GM18861 (cell line): ENCODE measurements at regions not wholly inside any gene's neighbourhood (a gene's known extent, or its start where the extent isn't known, plus 50 kb on each side); places are given as distances from the start of the nearest gene placed in this dataset.

Experiments
- ATAC-seq: cut with Tn5 transposase; IDR thresholded peaks from one replicate; pipeline ENCODE4 v1.9.1; 2021; ENCODE audit not compliant: unreplicated experiment

DNA sequence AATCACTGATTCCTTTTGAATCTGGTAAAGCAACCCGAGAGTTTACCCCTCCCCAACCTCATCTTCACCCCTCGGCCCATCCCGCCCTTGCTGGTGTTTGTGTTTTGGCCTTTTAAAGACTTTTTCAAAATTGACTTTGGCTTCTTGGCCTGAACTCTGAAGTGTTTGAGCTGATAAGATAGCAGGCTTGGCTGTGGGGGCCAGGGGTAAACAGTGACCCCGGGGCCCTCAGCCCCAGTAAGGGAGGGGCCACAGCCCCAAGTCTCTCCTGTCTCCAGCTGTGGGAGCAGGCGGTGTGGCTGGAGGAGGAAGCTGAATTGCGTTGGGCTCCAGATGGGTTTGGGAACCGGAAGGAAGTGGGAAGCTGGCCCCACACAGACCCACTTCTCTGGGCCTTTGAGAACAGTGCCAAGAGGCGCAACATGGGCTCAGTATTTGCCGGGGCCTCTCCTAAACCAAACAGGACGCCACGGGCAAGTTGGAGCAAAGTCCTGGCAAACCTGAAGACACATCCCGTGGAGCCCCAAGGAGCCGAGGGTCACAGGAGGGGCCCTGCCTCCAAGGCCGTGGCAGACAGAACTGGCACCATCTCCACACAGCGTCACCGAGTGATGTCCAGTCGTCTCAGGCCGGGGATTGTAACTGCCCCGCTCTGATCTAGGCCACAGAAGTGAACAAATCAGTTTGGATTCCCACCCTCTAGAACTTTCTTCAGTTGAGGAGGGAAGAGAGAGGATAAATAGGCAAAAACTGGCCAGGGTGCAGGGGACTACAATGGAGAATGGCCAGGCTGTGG, 54.3 kb upstream of the PTPN1 start:
- no peak for ATAC-seq

DNA sequence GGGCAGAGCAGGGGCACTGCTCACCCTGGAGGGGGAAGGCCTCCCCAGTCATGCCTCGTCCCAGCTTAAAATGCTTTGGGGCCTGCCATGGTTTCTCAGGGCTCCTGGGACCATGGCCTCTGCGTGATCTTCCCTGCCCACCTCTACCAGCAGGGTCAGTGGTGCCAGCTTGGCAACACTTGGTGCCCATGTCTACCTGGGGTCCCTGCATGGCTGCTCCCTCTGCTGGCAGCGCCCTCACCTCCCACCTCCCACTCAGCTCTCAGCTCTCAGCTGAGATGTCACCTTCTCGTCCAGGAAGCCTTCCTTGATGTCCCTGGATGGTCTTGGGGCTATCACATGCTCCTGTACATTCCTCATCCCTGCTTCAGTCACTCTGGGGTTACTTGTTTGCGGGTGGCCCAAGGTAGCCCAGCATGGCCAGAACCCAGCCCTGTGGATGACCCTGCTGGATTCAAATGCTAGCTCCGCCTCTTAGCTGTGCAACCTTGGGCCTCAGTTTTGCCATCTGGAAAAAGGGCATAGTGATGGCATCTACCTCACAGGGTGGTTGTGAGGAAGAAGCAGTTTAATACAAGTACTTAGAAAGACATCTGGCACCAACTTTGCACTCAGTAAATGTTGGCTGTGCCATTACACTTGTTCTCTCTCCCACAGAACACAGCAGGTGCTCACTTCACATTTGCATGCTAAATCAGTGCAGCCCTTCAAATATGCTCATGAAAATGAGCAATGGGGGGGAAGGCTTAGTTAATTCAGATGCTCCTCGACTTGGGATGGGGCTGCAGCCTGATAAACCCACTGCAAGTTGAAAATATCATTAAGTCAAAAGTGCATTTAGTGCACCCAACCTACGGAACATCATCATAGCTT, 53.5 kb upstream of the PTPN1 start:
- ATAC-seq: no peak

DNA sequence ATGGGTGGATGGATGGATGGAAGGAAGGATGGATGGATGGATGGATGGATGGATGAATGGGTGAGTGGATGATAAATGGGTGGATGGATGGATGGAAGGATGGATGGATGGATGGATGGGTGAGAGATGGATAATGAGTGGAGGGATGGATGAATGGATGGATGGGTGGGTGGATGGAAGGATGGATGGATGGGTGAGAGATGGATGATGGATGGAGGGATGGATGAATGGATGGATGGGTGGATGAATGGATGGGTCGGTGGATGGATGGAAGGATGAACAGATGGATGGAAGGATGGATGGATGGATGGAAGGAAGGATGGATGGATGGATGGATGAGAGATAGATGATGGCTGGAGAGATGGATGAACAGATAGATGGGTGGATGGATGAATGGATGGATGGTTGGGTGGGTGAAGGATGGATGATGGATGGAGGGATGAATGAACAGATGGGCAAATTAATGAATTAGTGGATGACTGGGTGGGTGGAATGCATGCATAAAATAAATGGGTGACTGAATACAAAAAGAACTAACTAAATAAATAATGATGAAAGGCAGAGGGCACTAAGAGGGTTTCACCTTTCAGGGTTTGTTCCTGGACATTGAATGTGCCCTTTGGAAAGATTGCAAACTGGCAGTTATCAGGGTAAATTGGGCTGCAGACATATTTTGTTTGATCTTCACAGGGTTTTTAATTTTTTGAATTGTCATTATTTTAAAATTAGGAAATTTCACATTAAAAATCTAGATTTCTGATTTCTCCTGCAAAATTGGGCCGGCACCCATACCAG, 50.9 kb upstream of the PTPN1 start:
- ATAC-seq: no peak

DNA sequence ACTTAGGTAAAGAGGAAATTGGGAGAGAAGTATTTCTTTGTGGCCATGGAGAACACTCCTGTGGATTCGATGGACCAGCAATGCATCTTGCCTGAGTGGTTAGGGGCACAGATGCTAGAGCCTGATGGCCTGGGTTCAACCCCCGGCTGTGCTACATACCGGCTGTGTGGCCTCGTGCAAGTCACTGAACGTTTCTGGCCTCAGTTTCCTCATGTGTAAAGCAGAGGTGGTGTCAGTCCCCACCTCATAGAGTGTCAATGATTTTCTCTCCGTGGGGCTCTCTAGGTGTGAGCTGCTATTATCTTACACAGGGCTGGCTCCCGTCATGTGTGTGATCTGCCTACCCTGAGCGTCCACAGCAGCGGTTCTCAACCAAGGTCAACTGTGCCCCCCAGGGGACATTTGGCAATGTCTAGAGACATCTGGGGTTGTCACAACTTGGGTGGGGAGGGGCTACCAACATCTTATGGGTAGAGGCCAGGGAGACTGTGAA, 50.0 kb upstream of the PTPN1 start:
- no peak for ATAC-seq
